ENCODE measurements at regions not wholly inside any gene's neighbourhood (a gene's known extent, or its start where the extent isn't known, plus 50 kb on each side); places are given as distances from the start of the nearest gene placed in this dataset.

DNA sequence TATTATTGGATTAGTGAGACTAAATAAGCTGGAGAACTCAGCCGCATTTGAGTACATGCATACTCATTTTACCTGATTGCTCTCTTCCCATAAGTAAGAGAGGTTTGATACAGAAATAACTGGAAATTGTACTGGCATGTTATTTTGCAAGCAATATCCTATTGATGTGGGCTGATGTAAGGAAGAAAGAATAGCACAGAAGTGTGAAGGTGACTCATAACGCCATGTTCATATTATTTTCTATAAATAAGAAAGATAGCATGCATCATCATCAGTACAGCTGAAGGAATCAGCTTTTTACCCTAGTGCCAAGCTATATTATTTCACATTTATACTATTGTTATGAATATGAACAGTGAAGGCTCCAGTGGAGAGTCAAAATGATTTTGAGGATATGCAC lies 138.3 kb upstream of the FAM47A start:
- DNase-seq (no peak), ATAC-seq (ENCODE audit: low read depth) (no peak)
- Histone ChIP-seq H4K20me1 (ENCODE audit: insufficient read depth, low read length) (no peaks in the 10 kb centered on the region), H3K27ac (ENCODE audit: insufficient read depth, low read length) (no peak overlapping the region), H3K9me3 (ENCODE audit: control insufficient read depth, insufficient read depth, low read length) (no peaks in the 10 kb centered on the region), H4K5ac (ENCODE audit: low read depth, low read length) (no peak overlapping the region), H4K8ac (ENCODE audit: low read depth in 2 of 2, low read length in 2 of 2) (no peak overlapping the region), H2AK9ac (replicated peaks; ENCODE audit: low read depth, low read length, poor library complexity) (no peak overlapping the region), H3K4me2 (ENCODE audit: low read depth, low read length) (no peak overlapping the region), H3K4me1 (ENCODE audit: control insufficient read depth, insufficient read depth, low read length) (no peaks in the 10 kb centered on the region), H3K9me1 (ENCODE audit: insufficient read depth, low read length) (no peaks in the 10 kb centered on the region), H2BK120ac (ENCODE audit: low read depth, low read length) (no peak overlapping the region), H3K4me3 (ENCODE audit: insufficient read depth, low read depth, low read length) (no peak overlapping the region), H2BK20ac (ENCODE audit: low read depth, low read length) (no peak overlapping the region), H4K91ac (ENCODE audit: insufficient read depth, low read depth, low read length) (no peak overlapping the region), H3K9ac (ENCODE audit: low read depth, low read length) (no peak overlapping the region), H2AK5ac (ENCODE audit: low read depth, low read length) (no peak overlapping the region), H3K4ac (ENCODE audit: low read depth, low read length) (no peak overlapping the region), H3K36me3 (ENCODE audit: control insufficient read depth, insufficient read depth, low read length) (no peaks in the 10 kb centered on the region), H3K27me3 (ENCODE audit: control insufficient read depth, insufficient read depth, low read length) (no peaks in the 10 kb centered on the region), H3K79me1 (ENCODE audit: low read depth in 1 of 2, low read length in 2 of 2) (no peaks in the 10 kb centered on the region), H3K56ac (ENCODE audit: extremely low read depth, insufficient read depth, low read length) (no peak overlapping the region), H2AFZ (replicated peaks; ENCODE audit: low read length, poor library complexity) (no peak overlapping the region), H3K23ac (ENCODE audit: low read depth, low read length) (no peak overlapping the region), H3K14ac (replicated peaks; ENCODE audit: low read depth, low read length) (no peak overlapping the region), H3K18ac (ENCODE audit: low read depth, low read length) (no peak overlapping the region), H2BK15ac (ENCODE audit: low read depth, low read length) (no peak overlapping the region), H2BK5ac (ENCODE audit: low read depth, low read length, poor library complexity, severe bottlenecking) (no peak overlapping the region)
- CTCF ChIA-PET: no interaction called here
- POLR2A ChIA-PET (ENCODE audit: unreplicated experiment): no interaction called here
- intact Hi-C loops (cut with micrococcal nuclease) (no loop called here), in situ Hi-C loops (cut with MboI; ENCODE audit: low sequenced_read_pairs) (no loop called here), dilution Hi-C loops (cut with HindIII; ENCODE audit: low sequenced_read_pairs, unreplicated experiment) (no loop called here)
- no peak for TF ChIP-seq RAD21 (IDR thresholded peaks at IDR 0.05; ENCODE audit: low read length)
- TF ChIP-seq RCOR1 (IDR thresholded peaks at IDR 0.05; ENCODE audit: insufficient replicate concordance, low read length): no peak
- TF ChIP-seq FOS (IDR thresholded peaks at IDR 0.05; ENCODE audit: low read depth, low read length): no peak
- TF ChIP-seq POLR2A (IDR thresholded peaks at IDR 0.05; ENCODE audit: low read depth, low read length): no peak
- TF ChIP-seq MXI1 (IDR thresholded peaks at IDR 0.05; ENCODE audit: borderline replicate concordance, low read depth, low read length): no peak
- TF ChIP-seq RFX5 (IDR thresholded peaks at IDR 0.05; ENCODE audit: low read depth, low read length): no peak
- TF ChIP-seq, protein P1, sequence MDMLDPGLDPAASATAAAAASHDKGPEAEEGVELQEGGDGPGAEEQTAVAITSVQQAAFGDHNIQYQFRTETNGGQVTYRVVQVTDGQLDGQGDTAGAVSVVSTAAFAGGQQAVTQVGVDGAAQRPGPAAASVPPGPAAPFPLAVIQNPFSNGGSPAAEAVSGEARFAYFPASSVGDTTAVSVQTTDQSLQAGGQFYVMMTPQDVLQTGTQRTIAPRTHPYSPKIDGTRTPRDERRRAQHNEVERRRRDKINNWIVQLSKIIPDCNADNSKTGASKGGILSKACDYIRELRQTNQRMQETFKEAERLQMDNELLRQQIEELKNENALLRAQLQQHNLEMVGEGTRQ (IDR thresholded peaks at IDR 0.05; ENCODE audit: low read depth, low read length): no peak
- BruUV-seq (replicated peaks): no TSS peak
- WGBS, 2 experiments (ENCODE audit: extremely low coverage in 2 of 2, insufficient read length in 1 of 2): no CpG with 5 or more reads among the region's 2 CpGs

All from IMR-90 (cell line).